Mesenchymal stem cell (in vitro differentiated cells and primary cell): ENCODE measurements at regions not wholly inside any gene's neighbourhood (a gene's known extent, or its start where the extent isn't known, plus 50 kb on each side); places are given as distances from the start of the nearest gene placed in this dataset.

ENCODE experiments used
- DNase-seq: peaks from one replicate; pipeline ENCODE4 v3.0.0-alpha.2; 2013
- H2AFZ ChIP-seq: one replicate; pipeline ENCODE4 v1.6.1; 2013; ENCODE audit warnings: low read depth, mild to moderate bottlenecking, control low read depth, inconsistent platforms, low read length, moderate library complexity
- H2AK5ac ChIP-seq: 2 replicates; pipeline ENCODE4 v1.6.1; 2013; ENCODE audit warnings: low read length, moderate library complexity, mild to moderate bottlenecking, inconsistent platforms; ENCODE audit not compliant: severe bottlenecking
- H2BK120ac ChIP-seq: one replicate; pipeline ENCODE4 v1.6.1; 2013; ENCODE audit warnings: low read depth, mild to moderate bottlenecking, inconsistent platforms, low read length, moderate library complexity
- H2BK12ac ChIP-seq, 2 experiments: one replicate each; pipeline ENCODE4 v1.6.1; 2013; ENCODE audit warnings: inconsistent platforms in 2 of 2, low read length in 2 of 2, mild to moderate bottlenecking in 2 of 2, moderate library complexity in 2 of 2, control low read depth in 1 of 2
- H2BK15ac ChIP-seq: one replicate; pipeline ENCODE4 v1.6.1; 2013; ENCODE audit warnings: mild to moderate bottlenecking, low read depth, inconsistent platforms; ENCODE audit not compliant: poor library complexity, severe bottlenecking
- H2BK5ac ChIP-seq: 2 replicates; pipeline ENCODE4 v1.6.1; 2013; ENCODE audit warnings: low read depth, mild to moderate bottlenecking, low read length, control low read depth, inconsistent platforms; ENCODE audit not compliant: poor library complexity, severe bottlenecking
- H3K14ac ChIP-seq, 2 experiments: one replicate each; pipeline ENCODE4 v1.6.1; 2013; ENCODE audit warnings: inconsistent platforms in 2 of 2, low read length in 2 of 2, control low read depth in 1 of 2, mild to moderate bottlenecking in 1 of 2, moderate library complexity in 1 of 2
- H3K18ac ChIP-seq, 2 experiments: one replicate each; pipeline ENCODE4 v1.6.1; 2013; ENCODE audit warnings: inconsistent platforms in 2 of 2, low read length in 2 of 2, control low read depth in 1 of 2, low read depth in 1 of 2, mild to moderate bottlenecking in 1 of 2
- H3K23ac ChIP-seq, 2 experiments: one replicate each; pipeline ENCODE4 v1.6.1; 2013; ENCODE audit warnings: inconsistent platforms in 2 of 2, low read length in 2 of 2, mild to moderate bottlenecking in 2 of 2, moderate library complexity in 2 of 2, control low read depth in 1 of 2
- H3K27ac ChIP-seq: 2 replicates; pipeline ENCODE4 v1.5.1; 2013; ENCODE audit warnings: mild to moderate bottlenecking, moderate library complexity, low read length, control low read depth, inconsistent platforms; ENCODE audit not compliant: poor library complexity, severe bottlenecking
- H3K27me3 ChIP-seq, 2 experiments: 2 replicates each; pipeline versions ENCODE4 v1.6.1 to v1.7.0; 2013; ENCODE audit warnings: low read length in 2 of 2, mild to moderate bottlenecking in 2 of 2, moderate library complexity in 2 of 2, control low read depth in 1 of 2, inconsistent platforms in 1 of 2; ENCODE audit not compliant: control insufficient read depth in 1 of 2, insufficient read depth in 1 of 2
- H3K36me3 ChIP-seq, 2 experiments: 2 replicates each; pipeline versions ENCODE4 v1.6.1 to v1.7.0; 2013; ENCODE audit warnings: low read length in 2 of 2, control low read depth in 1 of 2, inconsistent platforms in 1 of 2, low read depth in 1 of 2, mild to moderate bottlenecking in 1 of 2; ENCODE audit not compliant: insufficient read depth in 2 of 2, control insufficient read depth in 1 of 2
- H3K4ac ChIP-seq, 2 experiments: one replicate each; pipeline ENCODE4 v1.6.1; 2013; ENCODE audit warnings: inconsistent platforms in 2 of 2, low read length in 2 of 2, mild to moderate bottlenecking in 2 of 2, moderate library complexity in 2 of 2, control low read depth in 1 of 2, low read depth in 1 of 2
- H3K4me1 ChIP-seq: 2 replicates; pipeline ENCODE4 v1.6.1; 2013; ENCODE audit warnings: low read depth, low read length, control low read depth; ENCODE audit not compliant: control insufficient read depth, insufficient read depth
- H3K4me2 ChIP-seq: 2 replicates; pipeline ENCODE4 v1.6.1; 2013; ENCODE audit warnings: low read length, mild to moderate bottlenecking, inconsistent platforms; ENCODE audit not compliant: poor library complexity, severe bottlenecking
- H3K4me3 ChIP-seq, 2 experiments: 2 replicates each; pipeline versions ENCODE4 v1.5.1 to v1.7.0; 2013; ENCODE audit warnings: low read length in 2 of 2, mild to moderate bottlenecking in 2 of 2, control low read depth in 1 of 2, low read depth in 1 of 2; ENCODE audit not compliant: insufficient read depth in 1 of 2
- H3K79me1 ChIP-seq: replicated peaks from 2 replicates; pipeline ENCODE4 v1.6.1; 2013; ENCODE audit warnings: mild to moderate bottlenecking, control low read depth, low read length, inconsistent platforms; ENCODE audit not compliant: poor library complexity, severe bottlenecking
- H3K9ac ChIP-seq: 2 replicates; pipeline ENCODE4 v1.7.0; 2013; ENCODE audit warnings: mild to moderate bottlenecking, low read length, moderate library complexity
- H3K9me3 ChIP-seq: 2 replicates; pipeline ENCODE4 v1.7.0; 2013; ENCODE audit warnings: mild to moderate bottlenecking, low read length; ENCODE audit not compliant: control insufficient read depth
- H4K8ac ChIP-seq: one replicate; pipeline ENCODE4 v1.6.1; 2013; ENCODE audit warnings: inconsistent platforms, mild to moderate bottlenecking, low read length, moderate library complexity
- H4K91ac ChIP-seq: one replicate; pipeline ENCODE4 v1.6.1; 2013; ENCODE audit warnings: mild to moderate bottlenecking, low read length, inconsistent platforms
- WGBS: methylation state at CpG from one replicate; pipeline ENCODE4 v1.1.7; 2013; ENCODE audit warnings: mixed read lengths; 5-methylcytosine and 5-hydroxymethylcytosine counted together

GRCh38 chr13:76454991-76455390 is 431.2 kb downstream of the KCTD12 start:
- H3K4me2 ChIP-seq, result no peak overlapping the region
- no peak overlapping the region for H4K8ac ChIP-seq
- no peak overlapping the region for H2AK5ac ChIP-seq
- no peaks in the 10 kb centered on the region for H3K4me1 ChIP-seq
- H3K36me3 ChIP-seq, result no peaks in the 10 kb centered on the region
- H4K91ac ChIP-seq, result no peak overlapping the region
- H2BK120ac ChIP-seq, result no peak overlapping the region
- DNase-seq, result peak; percentile 36
- no peak overlapping the region for H3K14ac ChIP-seq
- H3K9me3 ChIP-seq, result peaks cover 32% of the 10 kb centered on the region
- no peak overlapping the region for H3K4ac ChIP-seq
- no peak overlapping the region for H3K27ac ChIP-seq
- H3K9ac ChIP-seq, result no peak overlapping the region
- no peak overlapping the region for H3K4me3 ChIP-seq
- no peak overlapping the region for H2AFZ ChIP-seq
- no peaks in the 10 kb centered on the region for H3K79me1 ChIP-seq
- H3K18ac ChIP-seq, result no peak overlapping the region
- H3K23ac ChIP-seq, result no peak overlapping the region
- no peak overlapping the region for H2BK15ac ChIP-seq
- H2BK5ac ChIP-seq, result no peak overlapping the region
- no peak overlapping the region for H2BK12ac ChIP-seq
- no peaks in the 10 kb centered on the region for H3K27me3 ChIP-seq

DNA sequence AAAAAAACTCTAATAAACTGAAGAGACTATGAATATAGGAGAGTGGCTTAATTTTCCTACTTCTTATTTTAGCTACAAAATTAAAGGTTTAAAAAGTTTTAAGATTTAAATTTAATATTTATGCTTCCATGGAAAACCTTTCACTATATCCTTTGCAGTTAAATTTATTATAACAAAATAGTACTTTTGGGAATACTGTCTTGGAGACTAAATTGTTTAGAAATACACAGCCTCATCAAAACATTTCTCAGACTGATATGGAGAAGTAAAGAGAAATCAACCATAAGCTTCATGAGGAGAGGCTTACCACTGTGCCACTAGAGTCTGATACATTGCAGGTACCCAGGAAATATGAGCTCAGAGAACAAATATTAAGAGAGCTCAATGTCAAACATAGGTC is 436.5 kb downstream of the KCTD12 start:
- peak overlapping the region in 1 of 2 experiments; percentile 54 for H2BK12ac ChIP-seq
- no peaks in the 10 kb centered on the region for H3K36me3 ChIP-seq
- H3K9me3 ChIP-seq, result peaks cover 32% of the 10 kb centered on the region
- no peaks in the 10 kb centered on the region for H3K27me3 ChIP-seq
- no peak overlapping the region for H3K9ac ChIP-seq
- no peak overlapping the region for H2AK5ac ChIP-seq
- no peak overlapping the region for H4K8ac ChIP-seq
- H2BK5ac ChIP-seq, result no peak overlapping the region
- H2AFZ ChIP-seq, result no peak overlapping the region
- no peak overlapping the region for H3K4me2 ChIP-seq
- H3K79me1 ChIP-seq, result no peaks in the 10 kb centered on the region
- DNase-seq, result no peak
- no peak overlapping the region for H2BK120ac ChIP-seq
- no peak overlapping the region for H2BK15ac ChIP-seq
- H3K4me1 ChIP-seq, result no peaks in the 10 kb centered on the region
- H3K18ac ChIP-seq, result peak overlapping the region in 1 of 2 experiments; percentile 54
- no peak overlapping the region for H3K4me3 ChIP-seq
- H4K91ac ChIP-seq, result no peak overlapping the region
- no peak overlapping the region for H3K27ac ChIP-seq
- H3K4ac ChIP-seq, result peak overlapping the region in 1 of 2 experiments; percentile 61
- H3K14ac ChIP-seq, result no peak overlapping the region
- no peak overlapping the region for H3K23ac ChIP-seq

- Histone ChIP-seq H3K4ac (no peak overlapping the region), H2AK5ac (no peak overlapping the region), H3K9me3 (peaks cover 6% of the 10 kb centered on the region), H2BK5ac (no peak overlapping the region), H2BK12ac (no peak overlapping the region), H3K4me1 (no peaks in the 10 kb centered on the region), H4K8ac (no peak overlapping the region), H3K18ac (no peak overlapping the region), H2BK15ac (no peak overlapping the region), H2BK120ac (no peak overlapping the region), H4K91ac (no peak overlapping the region), H3K27me3 (no peaks in the 10 kb centered on the region), H3K14ac (no peak overlapping the region), H3K23ac (no peak overlapping the region), H3K4me3 (no peak overlapping the region), H2AFZ (no peak overlapping the region), H3K36me3 (no peaks in the 10 kb centered on the region), H3K4me2 (no peak overlapping the region), H3K9ac (peak overlapping the region; percentile 53), H3K79me1 (no peaks in the 10 kb centered on the region), H3K27ac (no peak overlapping the region)
- DNase-seq, result no peak
- WGBS, result no CpG with 5 or more reads among the region's 3 CpGs
These were observed 440.0 kb downstream of the KCTD12 start for GRCh38 chr13:76446191-76446590.

- H2BK120ac ChIP-seq, result no peak overlapping the region
- H3K9me3 ChIP-seq, result peaks cover 4% of the 10 kb centered on the region
- no peaks in the 10 kb centered on the region for H3K79me1 ChIP-seq
- H4K91ac ChIP-seq, result no peak overlapping the region
- H3K4me2 ChIP-seq, result no peak overlapping the region
- no peak overlapping the region for H2BK15ac ChIP-seq
- H4K8ac ChIP-seq, result no peak overlapping the region
- no peak overlapping the region for H2AK5ac ChIP-seq
- no peaks in the 10 kb centered on the region for H3K27me3 ChIP-seq
- no peak overlapping the region for H3K23ac ChIP-seq
- no peak for DNase-seq
- H2BK12ac ChIP-seq, result no peak overlapping the region
- H3K4me1 ChIP-seq, result no peaks in the 10 kb centered on the region
- no peak overlapping the region for H3K14ac ChIP-seq
- no peaks in the 10 kb centered on the region for H3K36me3 ChIP-seq
- no peak overlapping the region for H2BK5ac ChIP-seq
- H3K4ac ChIP-seq, result no peak overlapping the region
- no peak overlapping the region for H2AFZ ChIP-seq
- H3K4me3 ChIP-seq, result no peak overlapping the region
- WGBS, result 85% methylated on average over 2 of the region's 3 CpGs
- no peak overlapping the region for H3K27ac ChIP-seq
- no peak overlapping the region for H3K9ac ChIP-seq
- no peak overlapping the region for H3K18ac ChIP-seq
These were observed 445.6 kb downstream of the KCTD12 start for GRCh38 chr13:76440568-76440967.
